Activated CD4-positive, alpha-beta T cell treated with anti-CD3 and anti-CD28 coated beads, Interleukin-2, amount 10 ng/mL, durations not matched to agents 24 days and 14 days (primary cell): ENCODE measurements at regions not wholly inside any gene's neighbourhood (a gene's known extent, or its start where the extent isn't known, plus 50 kb on each side); places are given as distances from the start of the nearest gene placed in this dataset.

ENCODE experiments used
- DNase-seq: peaks from one replicate; pipeline ENCODE4 v3.0.0; 2022
- H3K27ac Mint-ChIP-seq: one replicate; pipeline ENCODE4 v1.8.0; 2022; ENCODE audit warnings: mild to moderate bottlenecking, mixed read lengths
- H3K27me3 Mint-ChIP-seq: one replicate; pipeline ENCODE4 v1.8.0; 2022; ENCODE audit warnings: mixed read lengths
- H3K36me3 Mint-ChIP-seq: one replicate; pipeline ENCODE4 v1.8.0; 2022; ENCODE audit warnings: low read depth, mild to moderate bottlenecking, mixed read lengths
- H3K4me1 Mint-ChIP-seq: one replicate; pipeline ENCODE4 v1.8.0; 2021; ENCODE audit warnings: mixed read lengths
- H3K4me3 Mint-ChIP-seq: one replicate; pipeline ENCODE4 v1.8.0; 2022; ENCODE audit warnings: mild to moderate bottlenecking, moderate library complexity, mixed read lengths
- H3K9me3 Mint-ChIP-seq: one replicate; pipeline ENCODE4 v1.8.0; 2021; ENCODE audit warnings: mixed read lengths
- intact Hi-C: fragments of 100-400 bp; cut with micrococcal nuclease; formaldehyde crosslinking; loops from one replicate; pipeline ENCODE4 v1.15.1; 2023

GRCh38 chr5:174514983-174515394 is 209.4 kb upstream of the MSX2 start:
- DNase-seq, result no peak
- H3K4me1 Mint-ChIP-seq, result no peaks in the 10 kb centered on the region
- no peak overlapping the region for H3K4me3 Mint-ChIP-seq
- no peak overlapping the region for H3K27ac Mint-ChIP-seq
- intact Hi-C loops, result no loop called here
- H3K27me3 Mint-ChIP-seq, result no peaks in the 10 kb centered on the region
- no peaks in the 10 kb centered on the region for H3K36me3 Mint-ChIP-seq
- H3K9me3 Mint-ChIP-seq, result no peaks in the 10 kb centered on the region

- H3K36me3 Mint-ChIP-seq, result no peaks in the 10 kb centered on the region
- no peaks in the 10 kb centered on the region for H3K4me1 Mint-ChIP-seq
- no peaks in the 10 kb centered on the region for H3K27me3 Mint-ChIP-seq
- H3K4me3 Mint-ChIP-seq, result no peak overlapping the region
- no peak overlapping the region for H3K27ac Mint-ChIP-seq
- intact Hi-C loops, result no loop called here
- no peaks in the 10 kb centered on the region for H3K9me3 Mint-ChIP-seq
- DNase-seq, result no peak
Measured at GRCh38 chr5:174516741-174517140, 207.6 kb upstream of the MSX2 start.

- Mint-ChIP-seq H3K4me1 (no peaks in the 10 kb centered on the region), H3K36me3 (no peaks in the 10 kb centered on the region), H3K27me3 (no peaks in the 10 kb centered on the region), H3K27ac (no peak overlapping the region), H3K4me3 (no peak overlapping the region), H3K9me3 (no peaks in the 10 kb centered on the region)
- intact Hi-C loops, result no loop called here
- no peak for DNase-seq
Measured at GRCh38 chr5:174518512-174518911, 205.9 kb upstream of the MSX2 start.

- Mint-ChIP-seq H3K9me3 (no peaks in the 10 kb centered on the region), H3K4me1 (no peaks in the 10 kb centered on the region), H3K36me3 (no peaks in the 10 kb centered on the region), H3K4me3 (no peak overlapping the region), H3K27ac (no peak overlapping the region), H3K27me3 (no peaks in the 10 kb centered on the region)
- DNase-seq, result no peak
- intact Hi-C loops, result no loop called here
Measured at GRCh38 chr5:174520420-174521396, 203.7 kb upstream of the MSX2 start.

- H3K9me3 Mint-ChIP-seq, result no peaks in the 10 kb centered on the region
- intact Hi-C loops, result no loop called here
- DNase-seq, result no peak
- no peak overlapping the region for H3K4me3 Mint-ChIP-seq
- H3K36me3 Mint-ChIP-seq, result no peaks in the 10 kb centered on the region
- no peaks in the 10 kb centered on the region for H3K27me3 Mint-ChIP-seq
- no peak overlapping the region for H3K27ac Mint-ChIP-seq
- H3K4me1 Mint-ChIP-seq, result no peaks in the 10 kb centered on the region
Measured at GRCh38 chr5:174521449-174521848, 202.9 kb upstream of the MSX2 start.

- H3K4me1 Mint-ChIP-seq, result no peaks in the 10 kb centered on the region
- no peaks in the 10 kb centered on the region for H3K9me3 Mint-ChIP-seq
- intact Hi-C loops, result no loop called here
- H3K4me3 Mint-ChIP-seq, result no peak overlapping the region
- no peaks in the 10 kb centered on the region for H3K27me3 Mint-ChIP-seq
- no peak overlapping the region for H3K27ac Mint-ChIP-seq
- H3K36me3 Mint-ChIP-seq, result no peaks in the 10 kb centered on the region
- no peak for DNase-seq
Measured at GRCh38 chr5:174522480-174523260, 201.7 kb upstream of the MSX2 start.

- no peaks in the 10 kb centered on the region for H3K27me3 Mint-ChIP-seq
- intact Hi-C loops, result no loop called here
- no peaks in the 10 kb centered on the region for H3K9me3 Mint-ChIP-seq
Measured at GRCh38 chr5:174523311-174524071, 200.9 kb upstream of the MSX2 start.

GRCh38 chr5:174524351-174524750 is 200.0 kb upstream of the MSX2 start:
- H3K27ac Mint-ChIP-seq, result no peak overlapping the region
- no peaks in the 10 kb centered on the region for H3K4me1 Mint-ChIP-seq
- no peaks in the 10 kb centered on the region for H3K9me3 Mint-ChIP-seq
- no peak for DNase-seq
- H3K4me3 Mint-ChIP-seq, result no peak overlapping the region
- intact Hi-C loops, result no loop called here
- H3K27me3 Mint-ChIP-seq, result no peaks in the 10 kb centered on the region
- H3K36me3 Mint-ChIP-seq, result no peaks in the 10 kb centered on the region

More at GRCh38 chr5:174523311-174524071, 200.9 kb upstream of the MSX2 start:
- DNase-seq, result no peak
- no peak overlapping the region for H3K4me3 Mint-ChIP-seq
- no peaks in the 10 kb centered on the region for H3K4me1 Mint-ChIP-seq
- H3K27ac Mint-ChIP-seq, result no peak overlapping the region
- H3K36me3 Mint-ChIP-seq, result no peaks in the 10 kb centered on the region

GRCh38 chr5:174526177-174526576 is 198.2 kb upstream of the MSX2 start:
- no peak overlapping the region for H3K27ac Mint-ChIP-seq
- intact Hi-C loops, result no loop called here
- H3K36me3 Mint-ChIP-seq, result no peaks in the 10 kb centered on the region
- DNase-seq, result no peak
- H3K4me3 Mint-ChIP-seq, result no peak overlapping the region
- no peaks in the 10 kb centered on the region for H3K9me3 Mint-ChIP-seq
- no peaks in the 10 kb centered on the region for H3K27me3 Mint-ChIP-seq
- H3K4me1 Mint-ChIP-seq, result no peaks in the 10 kb centered on the region

- no peaks in the 10 kb centered on the region for H3K9me3 Mint-ChIP-seq
- H3K4me3 Mint-ChIP-seq, result no peak overlapping the region
- H3K36me3 Mint-ChIP-seq, result no peaks in the 10 kb centered on the region
- DNase-seq, result no peak
- intact Hi-C loops, result no loop called here
- no peaks in the 10 kb centered on the region for H3K27me3 Mint-ChIP-seq
- H3K27ac Mint-ChIP-seq, result no peak overlapping the region
- H3K4me1 Mint-ChIP-seq, result peaks cover 4% of the 10 kb centered on the region
Measured at GRCh38 chr5:174527916-174528540, 196.4 kb upstream of the MSX2 start.

- intact Hi-C loops, result no loop called here
- Mint-ChIP-seq H3K36me3 (no peaks in the 10 kb centered on the region), H3K9me3 (no peaks in the 10 kb centered on the region), H3K4me3 (no peak overlapping the region), H3K27me3 (no peaks in the 10 kb centered on the region), H3K27ac (no peak overlapping the region), H3K4me1 (peaks cover 4% of the 10 kb centered on the region)
- DNase-seq, result no peak
Measured at GRCh38 chr5:174528821-174529544, 195.4 kb upstream of the MSX2 start.

GRCh38 chr5:174529925-174530681 is 194.3 kb upstream of the MSX2 start:
- no peaks in the 10 kb centered on the region for H3K9me3 Mint-ChIP-seq
- no peaks in the 10 kb centered on the region for H3K27me3 Mint-ChIP-seq
- DNase-seq, result no peak
- no peak overlapping the region for H3K27ac Mint-ChIP-seq
- H3K4me1 Mint-ChIP-seq, result peaks cover 4% of the 10 kb centered on the region
- intact Hi-C loops, result no loop called here
- no peak overlapping the region for H3K4me3 Mint-ChIP-seq
- no peaks in the 10 kb centered on the region for H3K36me3 Mint-ChIP-seq
